ENCODE measurements at regions not wholly inside any gene's neighbourhood (a gene's known extent, or its start where the extent isn't known, plus 50 kb on each side); places are given as distances from the start of the nearest gene placed in this dataset.

DNA sequence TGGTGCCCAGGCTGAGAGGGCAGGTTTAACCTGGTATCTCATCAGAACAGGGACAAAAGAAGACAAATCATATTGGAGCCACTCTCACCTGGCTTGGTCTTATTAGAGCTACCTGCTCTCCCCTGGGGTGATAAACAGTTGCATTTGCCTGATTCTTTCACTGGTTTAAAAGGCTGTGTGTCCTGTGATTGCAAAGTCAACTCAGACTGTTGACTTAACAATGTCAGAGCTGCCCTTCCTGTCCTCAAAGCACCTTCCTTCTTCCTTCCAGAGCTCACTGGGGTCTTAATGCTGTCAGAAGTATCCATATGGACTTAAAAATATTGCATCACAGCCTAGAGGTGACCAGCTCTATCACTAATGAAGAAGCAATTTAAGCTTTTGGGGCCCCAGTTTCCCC, 50.5 kb upstream of the MINAR1 start:
- no peak overlapping the region for H3K27ac ChIP-seq
- H3K4me1 ChIP-seq: no peaks in the 10 kb centered on the region
- no peaks in the 10 kb centered on the region for H3K36me3 ChIP-seq
- intact Hi-C loops (cut with DNase I): loop anchor here (2.0 to 5.0 kb wide), 5 partner anchors 51 to 791 kb away; partner anchors contain the start of gene MINAR1
- TF ChIP-seq CTCF (IDR thresholded peaks at IDR 0.05): no peak
- H3K27me3 ChIP-seq: no peaks in the 10 kb centered on the region
- no peak for DNase-seq (ENCODE audit: low spot score in 2 of 2)
- no peak overlapping the region for H3K4me3 ChIP-seq
- H3K9me3 ChIP-seq: no peaks in the 10 kb centered on the region
